Activated naive CD4-positive, alpha-beta T cell treated with anti-CD3 and anti-CD28 coated beads, Interleukin-2, amount 10 ng/mL, durations not matched to agents 7 days and 5 days (primary cell): ENCODE measurements at regions not wholly inside any gene's neighbourhood (a gene's known extent, or its start where the extent isn't known, plus 50 kb on each side); places are given as distances from the start of the nearest gene placed in this dataset.
"Not testable (repeated sequence)": the region's sequence is repeated elsewhere in the genome, so short reads cannot be mapped to it uniquely, and the experiment has no call there.

Source experiments
- CTCF ChIA-PET: fragments of 350-600 bp; sonication (Branson Sonifier 250); formaldehyde crosslinking; loops from one replicate; lab custom pipeline; 2021; ENCODE audit warnings: antibody characterized with exemption; lab: Charles Lee
- DNase-seq: peaks from one replicate; pipeline ENCODE4 v3.0.0-alpha.2; 2020
- H3K27ac Mint-ChIP-seq: one replicate; pipeline ENCODE4 v1.8.0; 2021; ENCODE audit warnings: mild to moderate bottlenecking, moderate library complexity, mixed read lengths
- H3K27me3 Mint-ChIP-seq: one replicate; pipeline ENCODE4 v1.8.0; 2021; ENCODE audit warnings: mild to moderate bottlenecking, mixed read lengths
- H3K36me3 Mint-ChIP-seq: one replicate; pipeline ENCODE4 v1.8.0; 2021; ENCODE audit warnings: mixed read lengths
- H3K4me1 Mint-ChIP-seq: one replicate; pipeline ENCODE4 v1.8.0; 2021; ENCODE audit warnings: mixed read lengths
- H3K4me3 Mint-ChIP-seq: one replicate; pipeline ENCODE4 v1.8.0; 2021; ENCODE audit warnings: mild to moderate bottlenecking, moderate library complexity, mixed read lengths
- H3K9me3 Mint-ChIP-seq: one replicate; pipeline ENCODE4 v1.8.0; 2021; ENCODE audit warnings: mixed read lengths

- H3K4me1 Mint-ChIP-seq: no peaks in the 10 kb centered on the region
- H3K36me3 Mint-ChIP-seq: no peaks in the 10 kb centered on the region
- CTCF ChIA-PET: no interaction called here
- DNase-seq: no peak
- no peak overlapping the region for H3K4me3 Mint-ChIP-seq
- H3K27ac Mint-ChIP-seq: no peak overlapping the region
- no peaks in the 10 kb centered on the region for H3K9me3 Mint-ChIP-seq
- H3K27me3 Mint-ChIP-seq: no peaks in the 10 kb centered on the region
Observed at GRCh38 chr6:17218023-17218748, 63.0 kb upstream of the RBM24 start.

DNA sequence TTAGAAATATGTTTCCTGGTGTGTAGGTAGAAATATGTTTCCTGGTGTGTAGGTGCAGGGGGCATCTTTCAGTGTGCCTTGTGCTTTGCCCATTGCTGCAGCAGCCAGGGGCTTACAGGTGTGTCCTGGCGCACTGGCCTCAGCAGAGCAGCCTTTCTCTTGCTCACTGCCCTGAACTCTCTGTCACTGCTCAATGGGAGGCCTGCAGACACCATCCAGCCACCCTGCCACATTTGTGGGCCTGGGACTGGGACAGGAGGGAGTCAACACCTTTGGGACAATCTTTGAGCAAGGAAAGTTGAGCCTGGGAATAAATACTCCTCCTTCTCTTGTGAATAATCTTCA, 62.4 kb upstream of the RBM24 start:
- DNase-seq: no peak
- Mint-ChIP-seq H3K27ac (no peak overlapping the region), H3K4me3 (no peak overlapping the region), H3K4me1 (no peaks in the 10 kb centered on the region), H3K27me3 (no peaks in the 10 kb centered on the region), H3K9me3 (no peaks in the 10 kb centered on the region), H3K36me3 (no peaks in the 10 kb centered on the region)
- CTCF ChIA-PET: no interaction called here

DNA sequence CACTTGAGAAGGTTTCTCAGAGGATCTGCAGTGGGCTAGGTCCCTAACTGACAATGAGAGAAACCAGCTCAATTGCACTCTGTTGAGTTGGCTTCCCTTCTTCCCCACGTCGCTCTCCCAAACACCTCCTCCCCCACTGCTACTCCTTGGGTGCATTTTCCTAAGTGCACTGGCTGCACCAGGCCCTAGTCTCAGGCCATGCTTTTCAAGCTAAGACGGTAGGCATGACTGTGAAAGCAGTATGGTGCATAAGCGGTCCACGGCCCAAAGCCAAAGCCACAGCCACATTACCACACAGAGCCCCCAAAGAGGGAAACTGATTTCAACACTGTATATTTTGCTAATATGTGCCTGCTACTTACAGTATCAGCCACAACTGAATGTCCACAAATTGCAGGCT, 62.1 kb upstream of the RBM24 start:
- Mint-ChIP-seq H3K27me3 (peaks cover under 1% of the 10 kb centered on the region), H3K27ac (no peak overlapping the region), H3K4me1 (no peaks in the 10 kb centered on the region), H3K9me3 (no peaks in the 10 kb centered on the region), H3K36me3 (no peaks in the 10 kb centered on the region), H3K4me3 (no peak overlapping the region)
- CTCF ChIA-PET: no interaction called here
- DNase-seq: no peak

GRCh38 chr6:17220040-17220910, 60.9 kb upstream of the RBM24 start:
- H3K36me3 Mint-ChIP-seq: no peaks in the 10 kb centered on the region
- H3K27ac Mint-ChIP-seq: no peak overlapping the region
- peaks cover 6% of the 10 kb centered on the region for H3K27me3 Mint-ChIP-seq
- CTCF ChIA-PET: no interaction called here
- H3K4me3 Mint-ChIP-seq: no peak overlapping the region
- H3K9me3 Mint-ChIP-seq: no peaks in the 10 kb centered on the region
- H3K4me1 Mint-ChIP-seq: no peaks in the 10 kb centered on the region
- no peak for DNase-seq

- no peak for DNase-seq
- Mint-ChIP-seq H3K4me1 (no peaks in the 10 kb centered on the region), H3K27ac (no peak overlapping the region), H3K4me3 (no peak overlapping the region), H3K27me3 (peaks cover 6% of the 10 kb centered on the region), H3K9me3 (no peaks in the 10 kb centered on the region), H3K36me3 (no peaks in the 10 kb centered on the region)
- CTCF ChIA-PET: no interaction called here
Observed at GRCh38 chr6:17224056-17224455, 57.1 kb upstream of the RBM24 start.

- H3K27ac Mint-ChIP-seq, H3K27me3 Mint-ChIP-seq, H3K4me3 Mint-ChIP-seq, H3K4me1 Mint-ChIP-seq, H3K9me3 Mint-ChIP-seq, CTCF ChIA-PET, H3K36me3 Mint-ChIP-seq, DNase-seq: not testable (repeated sequence)
Observed at GRCh38 chr6:17224501-17224900, 56.7 kb upstream of the RBM24 start.

DNA sequence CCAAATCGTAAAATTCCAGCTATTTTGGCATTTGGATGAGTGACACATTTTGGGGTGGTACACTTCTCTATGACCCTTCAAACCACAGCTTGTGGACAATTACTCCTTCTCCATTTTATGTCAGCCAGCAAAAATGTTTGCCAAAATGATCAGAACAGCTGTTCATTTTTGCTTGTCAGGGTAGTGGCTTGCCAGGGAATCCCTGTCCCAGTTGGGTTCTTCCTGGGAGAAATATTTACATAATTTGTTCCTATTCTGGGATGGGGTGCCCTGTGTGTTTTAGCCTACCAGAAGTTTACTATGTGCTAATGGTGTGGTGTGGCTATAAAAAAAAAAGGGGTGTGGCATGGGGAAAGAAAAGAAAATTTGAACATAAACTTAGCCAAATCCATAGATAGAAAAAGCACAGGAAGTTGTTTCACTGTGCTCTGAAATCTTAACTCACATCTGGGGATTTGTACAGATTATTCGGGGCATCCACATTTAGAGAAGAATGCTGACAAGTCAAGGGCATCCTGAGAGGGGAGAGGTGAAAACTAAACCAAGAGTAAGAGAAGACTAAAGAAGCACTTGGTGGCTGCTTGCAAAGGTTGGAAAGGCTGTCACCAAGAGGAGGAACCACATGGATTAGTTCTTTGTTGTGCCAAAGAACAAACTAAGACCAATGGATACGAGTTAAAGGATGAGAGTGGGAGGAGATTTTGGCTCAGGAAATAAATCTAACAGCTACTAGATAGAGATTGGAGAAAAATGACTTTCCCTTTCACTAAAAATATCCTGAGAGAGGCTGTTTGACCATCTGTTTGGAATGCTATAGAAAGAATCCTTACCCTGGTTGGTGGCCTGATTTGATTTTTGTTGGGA, 55.2 kb upstream of the RBM24 start:
- no peaks in the 10 kb centered on the region for H3K4me1 Mint-ChIP-seq
- no peak overlapping the region for H3K27ac Mint-ChIP-seq
- DNase-seq: no peak
- no peaks in the 10 kb centered on the region for H3K36me3 Mint-ChIP-seq
- H3K4me3 Mint-ChIP-seq: no peak overlapping the region
- CTCF ChIA-PET: no interaction called here
- H3K9me3 Mint-ChIP-seq: no peaks in the 10 kb centered on the region
- H3K27me3 Mint-ChIP-seq: peaks cover 6% of the 10 kb centered on the region

DNA sequence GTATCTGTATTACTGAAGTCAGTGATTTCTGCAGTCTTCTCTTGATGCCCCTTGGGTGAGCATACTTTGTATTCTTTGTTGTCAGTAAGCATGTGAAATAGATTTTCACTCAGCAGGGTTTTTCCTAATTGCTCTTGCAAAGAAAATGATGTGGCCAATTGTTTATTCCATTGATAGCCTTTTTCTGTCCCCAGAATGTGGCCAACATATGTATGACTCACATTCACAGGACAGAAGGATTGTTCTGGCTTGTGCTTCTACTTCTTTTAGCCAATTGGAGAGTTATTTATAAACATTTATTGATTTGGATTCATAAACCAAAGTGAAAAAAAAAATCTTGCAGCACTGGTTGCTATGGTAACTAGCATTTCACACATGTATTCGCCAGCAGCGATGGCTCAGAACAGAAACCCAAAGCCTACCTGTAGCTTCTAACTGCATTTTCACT, 54.4 kb upstream of the RBM24 start:
- no peaks in the 10 kb centered on the region for H3K36me3 Mint-ChIP-seq
- no peak overlapping the region for H3K27ac Mint-ChIP-seq
- no peaks in the 10 kb centered on the region for H3K9me3 Mint-ChIP-seq
- no peaks in the 10 kb centered on the region for H3K4me1 Mint-ChIP-seq
- CTCF ChIA-PET: no interaction called here
- peaks cover 6% of the 10 kb centered on the region for H3K27me3 Mint-ChIP-seq
- no peak overlapping the region for H3K4me3 Mint-ChIP-seq
- DNase-seq: no peak

- Mint-ChIP-seq H3K4me1 (no peaks in the 10 kb centered on the region), H3K4me3 (no peak overlapping the region), H3K36me3 (no peaks in the 10 kb centered on the region), H3K27ac (no peak overlapping the region), H3K9me3 (peaks cover 2% of the 10 kb centered on the region), H3K27me3 (peaks cover 6% of the 10 kb centered on the region)
- CTCF ChIA-PET: no interaction called here
- no peak for DNase-seq
Observed at GRCh38 chr6:17227403-17227802, 53.8 kb upstream of the RBM24 start.
